Sigmoid colon (tissue), 6 donors: ENCODE measurements at regions not wholly inside any gene's neighbourhood (a gene's known extent, or its start where the extent isn't known, plus 50 kb on each side); places are given as distances from the start of the nearest gene placed in this dataset.

Source experiments
- DNase-seq: peaks from one replicate; pipeline ENCODE4 v3.0.0-alpha.2; 2019
- H3K27ac ChIP-seq, 4 donors: fragments of 200-600 bp; sonication (generic); one replicate each; pipeline ENCODE4 v1.5.1; 2016 to 2019; ENCODE audit warnings: mild to moderate bottlenecking in 1 of 4
- H3K27me3 ChIP-seq, 3 donors: fragments of 200-600 bp; sonication (generic); one replicate each; pipeline ENCODE4 v1.5.1; 2019; ENCODE audit warnings: mild to moderate bottlenecking in 1 of 3
- H3K36me3 ChIP-seq, 4 donors: fragments of 200-600 bp; sonication (generic); one replicate each; pipeline ENCODE4 v1.5.1; 2016 to 2019
- H3K4me1 ChIP-seq, 4 donors: fragments of 200-600 bp; sonication (generic); one replicate each; pipeline ENCODE4 v1.5.1; 2017 to 2019
- H3K4me3 ChIP-seq, 4 donors: fragments of 200-600 bp; sonication (generic); one replicate each; pipeline ENCODE4 v1.5.1; 2017 to 2019; ENCODE audit warnings: mild to moderate bottlenecking in 2 of 4, moderate library complexity in 1 of 4
- H3K9me3 ChIP-seq, 4 donors: fragments of 200-600 bp in 3 of 4; sonication (generic) in 3 of 4; one replicate each; pipeline versions ENCODE4 v1.5.1 to v1.6.1; 2013 to 2019
- EP300 ChIP-seq, 4 donors: sonication (generic); formaldehyde crosslinking; IDR thresholded peaks; one replicate each; pipeline ENCODE4 v1.6.1; 2017; ENCODE audit warnings: antibody characterized with exemption in 4 of 4
- POLR2A ChIP-seq, 2 donors: fragments of 450-650 bp; IDR thresholded peaks; one replicate each; pipeline ENCODE4 v1.6.1; 2016; ENCODE audit warnings: antibody characterized with exemption in 2 of 2, mild to moderate bottlenecking in 2 of 2, moderate library complexity in 2 of 2
- POLR2AphosphoS5 ChIP-seq, 4 donors: sonication (generic); formaldehyde crosslinking; IDR thresholded peaks; one replicate each; pipeline ENCODE4 v1.6.1; 2017; ENCODE audit warnings: antibody characterized with exemption in 4 of 4
- WGBS, 2 donors: extraction: QIAGEN DNeasy Blood & Tissue Kit; methylation state at CpG; one replicate each; pipeline ENCODE4 v1.1.7; 2013; 5-methylcytosine and 5-hydroxymethylcytosine counted together
- intact Hi-C: fragments of 100-400 bp; cut with DNase I; formaldehyde crosslinking; loops from one replicate; pipeline ENCODE4 v1.15.1; 2023
- TF ChIP-seq, protein P1 (sequence below), 4 experiments: fragments of 450-650 bp in 3 of 4; fragments of 200-600 bp in 1 of 4; IDR thresholded peaks; one replicate each; pipeline ENCODE4 v1.5.1; 2016 to 2019; ENCODE audit warnings: antibody characterized with exemption in 4 of 4, mild to moderate bottlenecking in 3 of 4, moderate library complexity in 2 of 4
- donor health status: healthy with polysubstance abuse.
- donor health status: healthy.

- no peaks in the 10 kb centered on the region for H3K9me3 ChIP-seq
- TF ChIP-seq POLR2A (IDR thresholded peaks at IDR 0.05): no peak
- peaks cover 0 to 8% (median 2%) of the 10 kb centered on the region in 4 donors for H3K4me1 ChIP-seq
- intact Hi-C loops: no loop called here
- no peaks in the 10 kb centered on the region for H3K36me3 ChIP-seq
- H3K27me3 ChIP-seq: no peaks in the 10 kb centered on the region
- no peak overlapping the region for H3K4me3 ChIP-seq
- H3K27ac ChIP-seq: peak overlapping the region in 2 of 4 donors; percentile 24 to 60
- no peak for DNase-seq
These were observed 382.2 kb downstream of the ENC1 start for GRCh38 chr5:74258314-74258665.

DNA sequence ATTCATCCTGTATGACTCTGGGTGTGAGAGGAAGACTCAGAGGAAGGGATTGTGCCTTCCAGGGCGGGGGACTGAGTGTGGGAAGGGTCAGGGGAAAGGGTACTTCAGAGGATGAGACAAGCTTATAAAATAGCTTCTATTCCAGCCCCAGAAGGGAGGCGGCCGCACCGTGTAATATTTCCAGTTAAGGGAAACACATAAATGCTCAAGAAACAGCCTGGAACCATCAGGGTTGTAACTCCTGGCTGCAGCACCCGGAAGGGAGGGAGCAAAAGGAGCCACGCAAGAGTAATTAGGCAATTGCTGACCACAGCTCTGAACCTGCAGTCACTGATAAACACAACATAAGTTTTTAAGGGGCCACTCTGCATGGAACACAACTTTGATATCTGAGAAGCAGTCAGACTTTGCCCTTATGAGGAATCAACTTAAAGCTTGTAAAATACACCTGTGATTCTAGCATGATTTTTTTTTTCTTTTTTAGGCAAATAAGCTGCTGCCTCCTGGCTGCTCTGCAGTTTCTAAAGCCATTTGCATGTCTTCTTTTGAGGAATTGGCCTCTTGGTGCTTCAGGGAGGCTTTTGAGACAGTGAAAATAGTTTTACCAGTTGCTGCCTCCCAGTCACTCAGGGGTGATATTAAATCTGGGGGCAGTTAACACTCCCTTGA is 382.7 kb downstream of the ENC1 start:
- DNase-seq: peak; percentile 90
- intact Hi-C loops: no loop called here
- no peaks in the 10 kb centered on the region for H3K27me3 ChIP-seq
- no peaks in the 10 kb centered on the region for H3K9me3 ChIP-seq
- H3K27ac ChIP-seq: peak overlapping the region; percentile 51 to 73 (median 56)
- no peak overlapping the region for H3K4me3 ChIP-seq
- H3K36me3 ChIP-seq: no peaks in the 10 kb centered on the region
- 2 to 27% methylated on average over 6 of the region's 6 CpGs for WGBS, 2 donors
- peaks cover 0 to 8% (median 2%) of the 10 kb centered on the region in 4 donors for H3K4me1 ChIP-seq
- TF ChIP-seq POLR2A (IDR thresholded peaks at IDR 0.05) (no peak), POLR2AphosphoS5 (IDR thresholded peaks at IDR 0.05) (peak; percentile 50 to 70 (median 60))

DNA sequence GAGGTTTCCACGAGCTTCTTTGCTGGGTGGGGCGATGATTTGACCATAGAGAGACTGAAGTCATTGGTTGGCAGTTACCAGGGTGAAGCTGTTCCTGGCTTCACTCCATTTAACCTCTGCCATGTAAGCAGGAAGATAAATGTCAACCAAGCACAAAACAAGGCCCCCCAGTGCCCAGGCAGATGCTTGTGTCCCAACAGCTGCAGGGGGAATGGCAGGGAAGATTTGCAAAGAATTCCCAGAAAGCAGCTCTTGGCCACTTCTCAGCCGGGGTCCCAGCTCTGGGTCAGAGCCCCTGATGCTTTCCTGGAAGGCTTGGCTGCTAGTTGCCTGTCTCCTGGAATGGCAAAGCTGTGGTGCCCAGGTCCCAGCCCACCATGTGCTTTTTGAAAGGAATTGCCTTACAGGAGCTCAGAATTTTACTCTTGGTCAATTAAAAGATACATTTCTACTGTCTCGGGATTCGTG is 383.4 kb downstream of the ENC1 start:
- intact Hi-C loops: no loop called here
- Histone ChIP-seq H3K36me3 (no peaks in the 10 kb centered on the region), H3K9me3 (no peaks in the 10 kb centered on the region), H3K27me3 (no peaks in the 10 kb centered on the region), H3K27ac (peak overlapping the region; percentile 51 to 73 (median 56)), H3K4me3 (no peak overlapping the region), H3K4me1 (peaks cover 0 to 8% (median 3%) of the 10 kb centered on the region in 4 donors)
- DNase-seq: no peak
- no peak for TF ChIP-seq POLR2A (IDR thresholded peaks at IDR 0.05)
- TF ChIP-seq EP300 (IDR thresholded peaks at IDR 0.05): no peak
- TF ChIP-seq POLR2AphosphoS5 (IDR thresholded peaks at IDR 0.05): no peak
- TF ChIP-seq, protein P1, sequence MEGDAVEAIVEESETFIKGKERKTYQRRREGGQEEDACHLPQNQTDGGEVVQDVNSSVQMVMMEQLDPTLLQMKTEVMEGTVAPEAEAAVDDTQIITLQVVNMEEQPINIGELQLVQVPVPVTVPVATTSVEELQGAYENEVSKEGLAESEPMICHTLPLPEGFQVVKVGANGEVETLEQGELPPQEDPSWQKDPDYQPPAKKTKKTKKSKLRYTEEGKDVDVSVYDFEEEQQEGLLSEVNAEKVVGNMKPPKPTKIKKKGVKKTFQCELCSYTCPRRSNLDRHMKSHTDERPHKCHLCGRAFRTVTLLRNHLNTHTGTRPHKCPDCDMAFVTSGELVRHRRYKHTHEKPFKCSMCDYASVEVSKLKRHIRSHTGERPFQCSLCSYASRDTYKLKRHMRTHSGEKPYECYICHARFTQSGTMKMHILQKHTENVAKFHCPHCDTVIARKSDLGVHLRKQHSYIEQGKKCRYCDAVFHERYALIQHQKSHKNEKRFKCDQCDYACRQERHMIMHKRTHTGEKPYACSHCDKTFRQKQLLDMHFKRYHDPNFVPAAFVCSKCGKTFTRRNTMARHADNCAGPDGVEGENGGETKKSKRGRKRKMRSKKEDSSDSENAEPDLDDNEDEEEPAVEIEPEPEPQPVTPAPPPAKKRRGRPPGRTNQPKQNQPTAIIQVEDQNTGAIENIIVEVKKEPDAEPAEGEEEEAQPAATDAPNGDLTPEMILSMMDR (IDR thresholded peaks at IDR 0.05): no peak
- 39 to 57% methylated on average over 5 of the region's 5 CpGs for WGBS, 2 donors

GRCh38 chr5:74255692-74256392 is 384.7 kb downstream of the ENC1 start:
- Histone ChIP-seq H3K36me3 (no peaks in the 10 kb centered on the region), H3K9me3 (no peaks in the 10 kb centered on the region), H3K4me1 (peaks cover 0 to 15% (median 13%) of the 10 kb centered on the region in 4 donors), H3K27me3 (no peaks in the 10 kb centered on the region), H3K4me3 (no peak overlapping the region), H3K27ac (peak overlapping the region in 1 of 4 donors; percentile 37)
- TF ChIP-seq, protein P1 (IDR thresholded peaks at IDR 0.05): no peak
- TF ChIP-seq POLR2AphosphoS5 (IDR thresholded peaks at IDR 0.05) (no peak), POLR2A (IDR thresholded peaks at IDR 0.05) (no peak), EP300 (IDR thresholded peaks at IDR 0.05) (no peak)
- intact Hi-C loops: no loop called here
- WGBS, 2 donors: 59 to 81% methylated on average over 6 of the region's 6 CpGs
- DNase-seq: no peak

DNA sequence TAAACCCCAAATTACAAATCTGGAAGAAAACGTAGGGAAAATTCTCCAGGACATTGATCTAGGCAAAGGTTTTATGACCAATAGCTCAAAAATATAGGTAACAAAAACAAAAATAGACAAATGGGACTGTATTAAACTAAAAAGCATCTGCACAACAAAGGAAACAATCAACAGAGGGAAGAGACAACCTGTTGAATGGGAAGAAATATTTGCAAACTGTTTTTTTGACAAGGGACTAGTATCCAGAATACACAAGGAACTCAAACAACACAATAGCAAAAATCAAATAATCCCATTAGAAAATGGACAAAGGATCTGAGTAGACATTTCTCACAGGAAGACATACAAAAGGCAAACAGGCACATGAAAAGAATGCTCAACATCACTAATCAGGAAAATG is 386.3 kb downstream of the ENC1 start:
- H3K4me1 ChIP-seq: peaks cover 0 to 17% (median 14%) of the 10 kb centered on the region in 4 donors
- TF ChIP-seq, protein P1 (IDR thresholded peaks at IDR 0.05): no peak
- no peak for TF ChIP-seq EP300 (IDR thresholded peaks at IDR 0.05)
- no peak for TF ChIP-seq POLR2AphosphoS5 (IDR thresholded peaks at IDR 0.05)
- no peak for TF ChIP-seq POLR2A (IDR thresholded peaks at IDR 0.05)
- intact Hi-C loops: no loop called here
- DNase-seq: no peak
- no peak overlapping the region for H3K4me3 ChIP-seq
- WGBS, 2 donors: 91 to 92% methylated on average over 1 of the region's 1 CpG
- no peak overlapping the region for H3K27ac ChIP-seq
- H3K27me3 ChIP-seq: no peaks in the 10 kb centered on the region
- no peaks in the 10 kb centered on the region for H3K36me3 ChIP-seq
- no peaks in the 10 kb centered on the region for H3K9me3 ChIP-seq
